ENCODE measurements at regions not wholly inside any gene's neighbourhood (a gene's known extent, or its start where the extent isn't known, plus 50 kb on each side); places are given as distances from the start of the nearest gene placed in this dataset.

DNA sequence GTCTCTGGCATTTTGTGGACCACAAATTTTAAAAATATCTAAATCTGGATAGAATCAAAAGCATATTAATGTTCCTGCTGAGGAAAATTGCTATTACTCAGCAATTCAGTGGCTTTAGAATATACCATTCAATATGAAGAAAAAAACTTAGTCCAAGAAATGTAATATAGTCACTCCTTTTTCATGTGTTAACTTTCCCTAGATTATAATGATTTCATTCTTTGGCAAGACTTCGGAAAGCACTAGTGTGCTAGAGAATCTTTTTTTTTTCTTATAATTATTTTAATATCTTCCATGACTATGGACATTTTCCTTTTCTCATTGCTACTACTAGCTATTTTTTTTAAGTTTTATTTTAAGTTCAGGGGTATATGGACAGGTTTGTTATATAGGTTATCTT, 102.4 kb upstream of the FAM174A start:
- no peak overlapping the region for H3K4me3 ChIP-seq
- intact Hi-C loops (cut with DNase I) = no loop called here
- H3K9me3 ChIP-seq = no peaks in the 10 kb centered on the region
- no peaks in the 10 kb centered on the region for H3K36me3 ChIP-seq (ENCODE audit: insufficient read depth in 1 of 2, low read depth in 1 of 2)
- ATAC-seq = no peak
- no peak overlapping the region for H3K27ac ChIP-seq
- TF ChIP-seq, protein P1, sequence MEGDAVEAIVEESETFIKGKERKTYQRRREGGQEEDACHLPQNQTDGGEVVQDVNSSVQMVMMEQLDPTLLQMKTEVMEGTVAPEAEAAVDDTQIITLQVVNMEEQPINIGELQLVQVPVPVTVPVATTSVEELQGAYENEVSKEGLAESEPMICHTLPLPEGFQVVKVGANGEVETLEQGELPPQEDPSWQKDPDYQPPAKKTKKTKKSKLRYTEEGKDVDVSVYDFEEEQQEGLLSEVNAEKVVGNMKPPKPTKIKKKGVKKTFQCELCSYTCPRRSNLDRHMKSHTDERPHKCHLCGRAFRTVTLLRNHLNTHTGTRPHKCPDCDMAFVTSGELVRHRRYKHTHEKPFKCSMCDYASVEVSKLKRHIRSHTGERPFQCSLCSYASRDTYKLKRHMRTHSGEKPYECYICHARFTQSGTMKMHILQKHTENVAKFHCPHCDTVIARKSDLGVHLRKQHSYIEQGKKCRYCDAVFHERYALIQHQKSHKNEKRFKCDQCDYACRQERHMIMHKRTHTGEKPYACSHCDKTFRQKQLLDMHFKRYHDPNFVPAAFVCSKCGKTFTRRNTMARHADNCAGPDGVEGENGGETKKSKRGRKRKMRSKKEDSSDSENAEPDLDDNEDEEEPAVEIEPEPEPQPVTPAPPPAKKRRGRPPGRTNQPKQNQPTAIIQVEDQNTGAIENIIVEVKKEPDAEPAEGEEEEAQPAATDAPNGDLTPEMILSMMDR (IDR thresholded peaks at IDR 0.05) = no peak
- H3K27me3 ChIP-seq (ENCODE audit: insufficient read depth in 3 of 3, low read length in 2 of 3) = no peaks in the 10 kb centered on the region
- WGBS, 3 donors = 53 to 66% (median 54%) methylated on average over 1 of the region's 1 CpG
- no peak for DNase-seq
- H3K4me1 ChIP-seq = no peaks in the 10 kb centered on the region

DNA sequence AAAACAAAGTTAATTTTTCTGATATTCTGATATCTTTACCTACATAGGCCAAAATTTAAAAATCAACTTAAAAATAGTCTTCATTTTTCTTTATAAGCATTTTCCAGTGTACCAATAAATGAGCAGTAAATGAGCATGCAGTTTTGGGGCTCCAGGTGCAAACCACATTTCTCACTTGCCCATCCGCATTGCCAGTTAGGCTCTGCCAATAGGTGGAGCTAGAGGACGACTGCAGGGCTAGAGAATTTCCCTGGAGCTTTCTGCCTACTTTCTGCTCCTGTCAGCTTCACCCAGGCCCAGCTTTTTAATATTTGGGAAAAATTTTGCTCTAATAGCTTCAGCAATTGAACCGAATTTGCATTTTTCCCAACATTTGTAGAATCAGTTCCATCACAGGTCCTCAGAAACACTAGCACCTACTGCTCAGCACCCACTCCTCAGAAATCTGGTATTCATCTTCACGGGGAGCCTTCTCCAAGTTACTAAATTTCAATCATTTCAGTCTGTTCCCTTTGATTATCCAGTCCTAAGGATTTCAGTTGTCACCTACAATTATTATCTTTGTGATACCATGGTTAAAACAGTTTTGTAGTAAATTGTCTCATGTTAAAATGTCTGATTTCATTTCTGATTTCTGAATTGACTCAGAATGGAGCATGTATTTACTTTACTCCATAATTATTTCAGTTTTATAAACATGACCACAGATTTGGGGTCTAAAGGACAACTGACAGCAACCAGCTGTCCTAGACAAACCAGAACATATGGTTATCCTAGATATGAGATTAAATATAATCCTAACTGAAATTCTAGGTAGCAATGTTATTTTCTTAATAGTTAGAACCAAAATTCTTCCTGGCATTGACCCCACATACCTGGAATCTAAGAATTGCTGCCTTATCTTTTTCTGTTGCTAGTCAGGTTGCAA, 104.6 kb upstream of the FAM174A start:
- Histone ChIP-seq H3K27ac (no peak overlapping the region), H3K27me3 (ENCODE audit: insufficient read depth in 3 of 3, low read length in 2 of 3) (no peaks in the 10 kb centered on the region), H3K36me3 (ENCODE audit: insufficient read depth in 1 of 2, low read depth in 1 of 2) (no peaks in the 10 kb centered on the region), H3K9me3 (no peaks in the 10 kb centered on the region), H3K4me3 (no peak overlapping the region), H3K4me1 (no peaks in the 10 kb centered on the region)
- 39 to 48% (median 44%) methylated on average over 4 of the region's 4 CpGs for WGBS, 3 donors
- intact Hi-C loops (cut with DNase I) = no loop called here
- DNase-seq (peak; percentile 16 to 39), ATAC-seq (peak in 3 of 4 donors; percentile 54 to 69 (median 57))
- TF ChIP-seq, protein P1 (IDR thresholded peaks at IDR 0.05) = peak; percentile 91

DNA sequence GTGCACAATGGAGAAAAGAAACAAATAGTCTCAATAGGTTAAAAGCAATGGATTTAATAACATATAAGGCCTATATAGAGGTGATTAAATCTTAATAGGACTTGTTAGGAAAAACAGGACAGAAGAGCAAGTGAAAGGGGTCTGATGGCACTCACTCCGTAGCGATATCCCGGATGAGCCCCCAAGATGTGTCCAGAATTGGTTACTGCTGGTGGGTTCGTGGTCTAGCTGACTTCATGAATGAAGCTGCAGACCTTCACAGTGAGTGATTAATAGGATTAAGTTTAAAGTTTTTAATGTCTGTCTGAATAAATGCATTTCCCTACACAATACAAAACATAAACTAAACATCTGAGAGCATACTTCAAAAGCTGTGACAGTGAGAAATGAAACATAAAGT, 110.4 kb upstream of the FAM174A start:
- H3K36me3 ChIP-seq (ENCODE audit: insufficient read depth in 1 of 2, low read depth in 1 of 2) = no peaks in the 10 kb centered on the region
- no peak for DNase-seq
- 98 to 99% (median 98%) methylated on average over 4 of the region's 4 CpGs for WGBS, 3 donors
- no peak overlapping the region for H3K4me3 ChIP-seq
- TF ChIP-seq, protein P1 (IDR thresholded peaks at IDR 0.05) = no peak
- ATAC-seq = no peak
- H3K9me3 ChIP-seq = peaks cover 10% of the 10 kb centered on the region
- no peak overlapping the region for H3K27ac ChIP-seq
- no peaks in the 10 kb centered on the region for H3K4me1 ChIP-seq
- no peaks in the 10 kb centered on the region for H3K27me3 ChIP-seq (ENCODE audit: insufficient read depth in 3 of 3, low read length in 2 of 3)
- intact Hi-C loops (cut with DNase I) = no loop called here

DNA sequence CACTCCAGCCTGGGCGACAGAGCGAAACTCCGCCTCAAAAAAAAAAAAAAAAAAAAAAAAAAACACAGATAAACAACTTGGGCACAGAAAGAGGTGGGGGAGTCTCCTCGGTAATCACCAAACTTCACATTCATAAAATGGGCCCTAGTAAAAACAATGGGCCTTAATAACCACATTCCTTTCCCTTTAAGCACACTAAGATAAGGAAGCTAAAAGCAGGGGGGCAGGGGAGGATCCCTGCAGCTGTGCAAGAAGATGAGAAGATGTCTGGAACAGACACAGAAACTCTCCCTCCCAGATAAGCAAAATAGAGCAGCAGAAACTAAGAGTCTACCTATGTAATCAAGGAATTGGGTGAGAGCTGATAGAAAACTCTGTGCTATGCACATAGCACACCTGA, 111.2 kb upstream of the FAM174A start:
- no peak overlapping the region for H3K27ac ChIP-seq
- intact Hi-C loops (cut with DNase I) = no loop called here
- H3K36me3 ChIP-seq (ENCODE audit: insufficient read depth in 1 of 2, low read depth in 1 of 2) = no peaks in the 10 kb centered on the region
- WGBS, 3 donors = 87 to 95% (median 94%) methylated on average over 1 of the region's 4 CpGs
- H3K27me3 ChIP-seq (ENCODE audit: insufficient read depth in 3 of 3, low read length in 2 of 3) = no peaks in the 10 kb centered on the region
- H3K9me3 ChIP-seq = peaks cover 10% of the 10 kb centered on the region
- ATAC-seq (no peak), DNase-seq (no peak)
- no peak overlapping the region for H3K4me3 ChIP-seq
- TF ChIP-seq, protein P1 (IDR thresholded peaks at IDR 0.05) = no peak
- H3K4me1 ChIP-seq = no peaks in the 10 kb centered on the region
